Activated CD4-positive, alpha-beta T cell treated with anti-CD3 and anti-CD28 coated beads, Interleukin-10, Interleukin-2, amounts not matched to agents 100 ng/mL and 50 ng/mL, durations not matched to agents 16 hours and 8 hours (primary cell): ENCODE measurements at regions not wholly inside any gene's neighbourhood (a gene's known extent, or its start where the extent isn't known, plus 50 kb on each side); places are given as distances from the start of the nearest gene placed in this dataset.
A peak's percentile ranks its signal among the peaks of the same experiment; 100 is the strongest.

Experiments
- DNase-seq: peaks from one replicate; pipeline ENCODE4 v3.0.0-alpha.2; 2020

DNA sequence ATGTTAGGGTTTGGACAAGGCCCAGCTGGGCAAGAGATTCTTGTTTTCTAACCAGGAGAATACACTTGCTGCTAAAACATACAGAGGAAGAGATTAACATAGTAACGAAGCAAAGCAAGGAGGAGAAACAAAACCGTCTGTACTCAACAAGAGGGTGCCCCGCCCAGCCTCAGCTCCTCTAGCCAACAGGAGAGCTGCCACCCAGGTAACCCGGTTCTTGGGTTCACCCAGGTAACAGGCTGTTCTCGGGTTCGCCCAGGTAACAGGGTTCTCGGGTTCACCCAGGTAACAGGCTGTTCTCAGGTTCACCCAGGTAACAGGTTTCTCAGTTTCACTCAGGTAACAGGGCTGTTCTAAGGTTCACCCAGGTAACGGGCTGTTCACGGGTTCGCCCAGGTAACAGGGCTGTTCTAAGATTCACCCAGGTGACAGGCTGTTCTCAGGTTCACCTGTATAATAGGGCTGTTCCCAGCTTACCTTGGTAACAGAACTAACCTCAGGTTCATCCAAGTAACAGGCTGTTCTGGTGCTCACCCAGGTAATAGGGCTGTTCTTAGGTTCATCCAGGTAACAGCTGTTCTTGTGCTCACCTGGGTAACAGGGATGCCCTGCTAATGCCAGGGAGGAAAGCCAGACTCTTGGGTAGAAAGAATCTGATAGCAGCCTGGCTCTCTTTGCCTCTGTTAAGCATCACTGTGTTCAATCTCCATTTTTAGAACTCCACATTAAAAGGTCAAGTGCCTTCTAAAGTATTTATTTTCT lies 271.6 kb downstream of the SYK start:
- no peak for DNase-seq

DNA sequence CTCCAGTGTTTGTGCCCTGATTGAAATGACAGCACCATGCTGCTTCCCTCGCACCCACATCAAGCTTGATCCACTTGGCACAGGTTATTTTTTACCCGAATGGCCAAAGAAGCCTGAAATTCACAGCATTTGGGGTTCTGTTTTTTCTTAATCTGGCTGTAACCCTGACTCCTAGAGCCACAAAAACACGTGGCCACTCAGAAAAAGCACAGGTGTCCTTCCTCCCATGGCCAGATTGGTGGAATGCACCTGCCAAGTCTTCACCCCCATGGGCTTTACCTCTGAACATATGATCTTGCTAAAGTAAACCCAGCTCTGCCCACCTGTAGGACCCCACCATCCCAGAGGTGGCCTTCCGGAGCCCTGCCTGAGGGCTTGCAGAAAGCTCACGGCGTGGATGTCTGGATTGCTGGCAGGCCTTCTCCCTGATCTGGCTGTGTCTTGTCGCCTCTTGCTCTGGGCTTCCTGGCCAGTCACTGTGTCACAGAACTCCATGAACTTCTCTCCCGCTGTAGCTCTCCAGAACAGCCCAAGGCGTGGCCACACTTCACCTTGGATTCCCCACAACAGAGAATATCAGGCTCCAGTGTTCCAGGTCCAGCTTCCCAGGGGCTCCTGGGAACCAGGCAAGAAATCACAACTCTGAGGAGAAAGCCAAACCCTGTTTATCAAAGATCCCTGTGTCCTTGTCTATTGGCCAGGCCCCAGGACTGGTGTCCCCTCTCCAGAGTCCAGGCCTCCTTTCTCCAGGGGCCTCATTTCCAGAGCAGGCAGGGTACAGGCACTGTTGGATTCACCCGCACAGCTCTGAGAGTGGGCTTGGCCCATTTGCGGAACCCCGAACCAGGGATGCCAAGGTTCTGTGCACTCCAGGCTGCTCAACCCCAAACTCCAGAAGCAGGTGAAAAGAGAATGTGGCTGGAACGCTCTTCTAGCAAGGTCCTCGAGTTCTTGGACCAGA lies 272.5 kb downstream of the SYK start:
- DNase-seq, result no peak

DNA sequence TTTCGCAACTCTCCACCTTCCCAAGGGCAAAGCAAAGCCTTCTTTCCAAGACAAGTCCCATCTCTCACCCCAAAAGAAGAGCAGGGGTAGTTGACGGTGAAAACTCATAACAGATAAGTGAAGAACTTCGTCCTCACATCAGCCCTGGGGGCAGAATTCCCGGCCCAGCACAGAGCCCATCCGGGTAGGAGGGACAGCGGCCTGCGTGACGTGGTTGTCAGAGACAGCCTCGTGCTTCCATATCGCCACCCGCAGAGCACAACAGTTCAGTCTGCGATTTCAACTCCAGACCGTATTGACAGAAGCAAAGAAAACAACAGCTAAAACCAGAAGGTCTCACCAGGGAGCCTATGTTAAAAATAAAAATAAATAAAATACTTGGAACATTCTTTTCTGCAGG lies 273.2 kb downstream of the SYK start:
- no peak for DNase-seq

DNA sequence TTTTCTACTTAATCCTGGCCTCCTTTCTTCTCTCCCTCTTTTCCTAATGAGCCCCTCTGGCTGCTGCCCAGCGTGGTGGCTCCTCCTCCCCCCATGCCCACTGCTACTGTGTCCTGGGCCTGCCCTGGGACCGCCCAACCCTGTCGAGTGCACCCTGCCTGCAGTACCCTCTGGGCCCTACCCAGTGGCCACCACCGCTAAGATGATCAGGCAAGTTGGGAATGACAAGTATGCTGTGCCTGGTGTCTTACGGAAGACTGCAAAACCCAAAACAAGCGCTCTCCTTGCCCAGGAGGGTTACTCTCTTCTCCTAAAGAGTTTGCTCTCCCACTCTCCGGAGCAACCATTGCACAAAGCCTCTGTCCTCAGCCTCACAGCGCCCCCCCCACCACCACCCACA lies 273.7 kb downstream of the SYK start:
- DNase-seq, result no peak

DNA sequence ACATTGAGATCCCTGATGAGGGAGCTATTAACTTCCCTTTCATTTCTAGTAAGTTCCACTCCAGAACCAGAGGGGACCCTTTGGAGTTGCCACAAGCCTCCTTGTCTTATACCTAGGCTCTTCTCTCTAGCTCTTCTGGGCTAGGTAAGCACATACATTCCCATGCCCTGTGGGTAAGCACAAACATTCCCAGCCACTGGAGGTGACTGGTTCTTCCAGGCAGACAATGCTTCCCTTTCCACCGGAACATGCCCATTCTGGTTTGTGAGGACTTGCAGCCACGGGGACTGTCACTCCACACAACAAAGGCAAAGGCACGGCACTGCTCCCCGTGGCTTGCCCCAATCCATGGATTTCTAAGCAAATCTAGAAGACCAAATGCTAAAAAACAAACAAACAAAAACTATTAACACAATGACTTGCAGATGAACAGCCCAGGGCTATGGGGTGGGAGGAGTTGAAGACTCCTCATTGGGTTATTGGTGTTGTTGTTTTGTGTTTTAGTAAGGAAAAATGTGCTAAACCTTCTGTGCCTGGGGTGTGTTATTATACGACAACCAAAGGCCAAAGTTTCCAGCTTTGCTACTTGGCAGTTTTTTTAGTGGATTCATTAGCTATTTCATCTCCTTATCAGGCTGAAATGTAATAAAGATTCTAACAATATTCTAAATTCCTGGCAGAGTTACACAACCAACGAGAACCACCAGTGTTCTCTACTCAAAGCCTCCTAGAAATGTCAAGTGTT lies 276.2 kb downstream of the SYK start:
- no peak for DNase-seq

DNA sequence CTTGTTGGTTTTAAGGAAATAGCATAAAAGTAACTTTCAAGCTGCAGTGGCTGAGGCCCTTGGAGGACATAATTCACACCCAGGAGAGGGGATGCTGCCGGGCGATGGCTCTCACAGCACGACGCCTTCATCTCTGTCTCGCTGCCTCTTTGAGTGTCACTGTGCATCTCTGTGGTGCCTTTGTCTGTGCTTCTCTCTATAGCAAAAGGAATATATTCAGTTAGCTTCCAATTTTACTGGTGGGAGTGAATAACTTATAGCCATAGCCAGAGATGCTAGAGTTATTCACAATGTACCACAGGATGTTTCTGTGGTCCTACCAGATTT lies 276.7 kb downstream of the SYK start:
- DNase-seq, result no peak

DNA sequence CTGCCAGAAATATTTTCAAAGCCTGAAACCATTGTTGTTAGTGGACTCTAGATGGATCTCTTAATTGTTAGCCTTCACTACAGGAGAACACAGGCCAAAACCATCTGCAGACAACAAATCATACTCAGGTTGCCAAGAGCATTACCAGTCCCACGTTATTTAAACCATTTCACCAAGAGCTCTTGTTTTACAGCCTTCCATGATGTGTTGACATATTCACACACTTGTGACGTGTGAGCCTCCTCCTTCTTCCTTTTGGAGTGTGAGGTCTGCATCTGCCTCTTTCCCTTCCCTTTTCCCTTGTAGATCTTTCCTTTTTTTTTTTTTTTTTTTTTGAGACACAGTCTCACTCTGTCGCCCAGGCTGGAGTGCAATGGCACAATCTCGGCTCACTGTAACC lies 279.0 kb downstream of the AUH start:
- no peak for DNase-seq

DNA sequence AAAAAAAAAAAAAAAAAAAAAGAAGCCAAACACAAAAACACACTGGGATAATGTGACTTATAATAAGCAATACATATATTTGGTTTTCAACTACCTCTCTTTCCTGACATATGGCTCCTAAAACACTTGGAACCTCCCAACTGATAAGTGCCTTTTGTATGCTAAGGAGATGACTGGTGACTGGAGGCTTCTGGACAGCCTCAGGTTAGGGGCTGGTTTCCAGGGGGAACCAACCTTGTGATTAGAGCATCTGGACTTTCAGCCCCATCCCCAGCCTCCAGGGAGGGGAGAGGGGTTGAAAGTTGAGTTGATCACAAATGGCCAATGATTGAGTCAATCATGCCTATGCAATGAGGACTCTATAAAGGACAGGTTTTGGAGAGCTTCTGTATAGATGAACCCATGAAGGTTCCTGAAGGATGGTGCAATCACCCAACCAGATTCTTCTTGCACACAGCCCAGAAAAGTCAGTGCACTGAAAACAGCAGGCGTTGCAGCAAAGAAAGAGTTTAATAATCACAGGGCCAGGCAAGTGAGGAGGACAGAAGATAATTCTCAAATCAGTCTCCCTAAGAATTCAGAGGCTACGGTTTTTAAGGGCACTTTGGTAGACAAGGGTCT lies 276.7 kb downstream of the AUH start:
- DNase-seq, result no peak

DNA sequence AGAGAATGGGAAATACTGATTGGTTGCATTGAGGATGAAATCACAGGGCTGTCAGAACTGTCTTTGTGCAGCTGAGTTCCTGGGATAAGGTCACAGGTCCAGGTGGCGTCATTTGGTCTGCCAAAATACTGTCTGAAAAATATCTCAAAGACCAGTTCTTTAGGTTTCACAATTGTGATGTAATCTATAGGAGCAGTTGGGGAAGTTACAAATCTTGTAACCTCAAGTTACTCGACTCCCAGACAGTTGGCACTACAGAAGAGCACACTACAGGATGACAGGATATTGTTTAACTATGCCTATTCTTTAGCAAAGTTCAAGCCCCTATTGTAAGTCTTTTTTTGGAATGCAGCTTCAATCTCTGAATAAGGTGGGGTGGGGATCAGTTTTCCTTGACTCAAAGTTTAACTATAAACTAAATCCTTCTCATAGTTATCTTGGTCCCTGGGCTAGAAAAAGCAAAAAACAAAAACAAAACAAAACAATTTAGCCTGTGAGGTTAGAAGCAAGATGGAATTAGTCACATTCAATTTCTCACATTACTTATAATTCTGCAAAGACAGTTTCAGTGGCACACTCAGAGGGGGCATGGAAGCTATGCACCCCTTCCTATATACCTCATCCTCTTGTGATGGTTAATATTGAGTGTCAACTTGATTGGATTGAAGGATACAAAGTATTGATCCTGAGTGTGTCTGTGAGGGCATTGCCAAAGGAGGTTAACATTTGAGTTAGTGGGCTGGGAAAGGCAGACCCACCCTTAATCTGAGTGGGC lies 276.0 kb downstream of the AUH start:
- no peak for DNase-seq

DNA sequence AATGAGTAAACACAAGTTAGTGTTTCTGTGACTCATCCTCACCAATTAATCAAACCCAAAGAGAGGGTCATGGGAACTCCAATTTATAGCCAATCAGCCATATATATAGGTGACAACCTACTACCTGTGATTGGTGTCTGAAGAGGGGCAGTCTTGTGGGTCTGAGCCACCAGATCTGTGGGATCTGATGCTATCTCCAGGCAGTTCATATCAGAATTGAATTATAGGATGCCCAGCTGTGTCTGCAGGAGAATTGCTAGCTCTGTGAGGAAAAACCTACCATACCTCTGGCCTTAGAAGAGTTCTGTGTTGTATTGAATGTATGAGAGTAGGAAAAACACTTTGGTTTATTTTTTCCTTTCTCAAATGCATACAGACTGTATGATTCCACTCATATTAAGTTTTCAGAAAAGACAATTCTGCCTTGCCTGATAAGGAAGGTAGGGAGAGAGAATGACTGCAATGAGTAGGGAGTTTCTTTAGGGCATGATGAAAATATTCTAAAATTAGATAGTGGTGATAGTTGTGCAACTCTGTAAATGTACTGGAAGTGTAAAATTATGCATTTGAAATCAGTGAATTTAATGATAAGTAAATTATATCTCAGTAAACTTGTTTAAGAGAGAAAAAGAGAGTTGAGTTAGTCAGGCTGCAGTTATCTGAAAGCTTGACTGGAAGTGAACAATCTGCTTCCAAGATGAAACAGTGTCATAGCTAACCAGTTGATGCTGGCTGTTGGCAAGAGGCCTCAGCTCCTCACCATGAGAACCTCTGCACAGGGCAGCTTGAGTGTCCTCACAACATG lies 274.9 kb downstream of the AUH start:
- no peak for DNase-seq

DNA sequence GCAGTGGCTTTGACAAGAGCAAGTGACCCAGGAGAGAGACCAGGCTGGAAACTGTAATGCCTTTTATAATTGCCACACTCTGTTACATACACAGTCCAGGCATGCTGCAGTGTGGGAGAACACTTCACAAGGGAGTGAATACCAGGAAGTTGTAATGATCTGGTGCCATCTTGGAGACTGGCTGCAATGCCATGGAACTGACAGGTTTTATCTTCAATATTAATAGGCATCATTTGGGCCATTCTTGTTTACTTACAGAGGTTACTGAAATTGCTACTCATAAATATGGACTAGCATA lies 274.3 kb downstream of the AUH start:
- no peak for DNase-seq

DNA sequence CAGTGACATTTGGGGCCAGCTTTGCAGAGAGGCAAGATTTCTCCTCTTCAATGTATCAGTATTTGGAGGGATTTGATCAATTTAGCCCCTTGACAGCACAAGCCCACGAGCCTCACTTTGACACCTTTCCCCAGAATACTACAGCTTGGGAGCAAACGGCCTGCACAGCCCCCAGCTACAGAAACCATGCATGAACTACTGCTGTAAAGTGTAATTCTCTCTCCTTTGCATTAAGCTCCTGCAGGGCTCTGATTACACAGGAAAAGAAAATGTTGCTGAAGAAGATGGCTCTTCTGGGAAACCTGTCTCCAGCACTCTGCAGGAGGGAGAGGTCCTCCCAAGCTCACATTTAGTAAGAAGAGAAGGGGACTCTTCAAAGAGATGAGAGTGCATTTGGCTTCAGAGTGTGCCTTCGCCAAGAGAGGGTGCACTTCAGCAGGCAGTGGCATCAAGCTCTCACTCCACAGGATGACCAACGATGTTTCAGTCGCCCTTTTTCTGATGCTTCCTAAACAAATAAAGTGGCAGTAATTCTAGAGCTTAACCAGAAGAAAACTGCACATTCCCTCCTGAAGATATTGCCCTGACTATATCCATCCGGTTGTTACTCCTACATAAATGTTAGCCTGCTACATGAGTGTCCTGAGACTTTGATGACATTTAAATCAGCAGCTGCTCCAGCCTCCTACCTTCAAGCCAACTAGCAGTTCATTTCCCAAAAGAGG lies 272.2 kb downstream of the AUH start:
- peak; percentile 46 for DNase-seq

DNA sequence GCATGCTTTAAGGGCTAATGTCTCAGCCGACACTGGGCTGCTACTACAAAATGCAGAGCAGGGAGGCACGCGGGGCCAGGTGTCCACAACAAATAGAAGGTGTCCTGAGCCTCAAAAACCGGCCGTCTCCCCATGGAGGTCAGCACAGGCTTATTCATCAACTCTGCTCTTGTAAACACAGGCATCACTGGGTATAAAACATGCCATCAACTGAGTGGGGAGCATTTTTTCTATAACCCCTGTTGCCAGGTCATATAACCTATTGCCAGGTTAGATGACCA lies 271.6 kb downstream of the AUH start:
- no peak for DNase-seq

DNA sequence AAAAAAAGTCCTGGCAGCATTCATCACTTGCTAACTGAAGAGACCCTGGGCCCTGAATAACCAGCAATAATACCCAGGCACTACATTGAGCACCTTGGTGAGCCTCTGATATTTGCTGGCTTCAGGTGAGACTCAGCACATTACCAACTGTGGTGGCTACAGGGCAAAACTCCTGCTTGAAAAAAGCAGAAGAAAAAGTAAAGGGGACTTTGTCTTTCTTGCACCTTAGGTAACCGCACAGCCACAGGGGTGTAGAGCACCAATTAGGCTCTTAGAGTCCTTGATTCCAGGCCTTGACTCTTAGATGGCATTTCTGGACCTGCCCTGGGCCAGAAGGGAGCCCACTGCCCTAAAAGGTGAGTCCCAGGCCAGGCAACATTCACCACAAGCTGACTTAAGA lies 269.5 kb downstream of the AUH start:
- no peak for DNase-seq

DNA sequence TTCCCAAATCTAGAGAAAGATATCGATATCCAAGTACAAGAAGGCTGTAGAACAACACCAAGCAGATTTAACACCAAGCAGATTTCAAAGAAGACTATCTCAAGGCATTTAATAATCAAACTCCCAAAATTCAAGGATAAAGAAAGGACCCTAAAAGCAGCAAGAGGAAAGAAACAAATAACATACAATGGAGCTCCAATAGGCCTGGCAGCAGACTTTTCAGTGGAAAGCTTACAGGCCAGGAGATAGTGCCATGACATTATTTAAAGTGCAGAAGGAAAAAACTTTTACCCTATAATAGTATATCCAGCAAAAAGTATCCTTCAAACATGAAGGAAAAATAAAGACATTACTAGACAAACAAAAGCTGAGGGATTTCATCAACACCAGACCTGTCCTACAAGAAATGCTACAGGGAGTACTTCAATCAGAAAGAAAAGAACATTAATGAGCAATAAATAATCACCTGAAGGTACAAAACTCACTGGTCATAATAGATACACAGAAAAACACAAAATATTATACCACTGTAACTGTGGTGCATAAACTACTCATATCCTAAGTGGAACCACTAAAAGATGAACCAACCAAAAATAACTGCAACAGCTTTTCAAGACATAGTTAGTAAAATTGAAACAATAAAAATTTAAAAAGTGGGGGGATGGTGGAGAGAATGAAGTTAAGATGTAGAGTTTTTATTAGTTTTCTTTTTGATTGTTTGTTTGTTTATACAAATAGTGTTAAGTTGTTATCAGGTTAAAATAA lies 267.2 kb downstream of the AUH start:
- peak; percentile 65 for DNase-seq

DNA sequence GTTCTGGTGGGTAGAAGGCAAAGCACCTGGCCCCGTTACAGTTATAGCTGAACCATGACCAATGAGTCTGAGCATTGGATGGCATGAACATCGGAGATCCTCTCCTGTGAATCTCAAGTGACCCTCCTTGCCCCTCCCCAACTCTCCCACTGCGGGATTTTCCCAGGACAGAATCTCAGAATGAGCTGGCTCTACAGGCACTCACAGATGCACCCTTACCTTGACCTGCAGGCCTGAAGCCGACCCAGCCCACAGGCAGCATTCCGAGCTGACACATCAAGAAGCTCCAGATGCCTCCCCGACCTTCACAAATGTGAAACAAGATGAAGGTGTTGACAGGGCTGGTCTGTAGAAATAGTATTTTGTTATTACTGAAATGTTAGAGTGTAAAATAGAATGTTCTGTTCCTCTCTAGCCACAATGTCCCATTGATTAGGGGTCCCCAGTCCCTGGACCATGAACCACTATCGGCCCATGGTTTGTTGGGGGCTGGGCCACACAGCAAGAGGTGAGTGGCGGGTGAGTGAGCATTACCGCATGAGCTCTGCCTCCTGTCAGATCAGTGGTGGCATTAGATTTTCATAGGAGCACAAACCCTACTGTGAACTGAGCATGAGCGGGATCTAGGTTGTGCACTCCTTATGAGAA lies 263.4 kb downstream of the AUH start:
- DNase-seq, result no peak

DNA sequence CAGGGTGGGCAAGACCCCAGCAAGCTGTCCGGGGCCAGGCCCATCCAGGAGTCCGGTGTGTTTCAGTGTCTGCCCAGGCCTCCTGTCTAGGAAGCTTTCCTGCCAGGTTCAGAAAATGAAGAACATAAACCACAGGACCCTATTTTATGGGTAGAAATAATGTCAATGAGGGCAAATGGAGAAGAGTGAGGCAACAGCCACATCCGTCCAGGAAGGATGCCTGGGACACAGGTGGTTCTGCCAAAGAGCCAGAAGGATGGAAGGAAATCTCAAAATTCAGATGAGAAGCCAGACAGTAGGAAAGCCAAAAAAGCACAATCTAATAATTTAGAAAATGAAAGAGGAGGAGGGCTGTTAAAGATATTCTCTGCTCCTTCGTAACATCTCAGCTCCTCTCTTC lies 262.3 kb downstream of the AUH start:
- no peak for DNase-seq

DNA sequence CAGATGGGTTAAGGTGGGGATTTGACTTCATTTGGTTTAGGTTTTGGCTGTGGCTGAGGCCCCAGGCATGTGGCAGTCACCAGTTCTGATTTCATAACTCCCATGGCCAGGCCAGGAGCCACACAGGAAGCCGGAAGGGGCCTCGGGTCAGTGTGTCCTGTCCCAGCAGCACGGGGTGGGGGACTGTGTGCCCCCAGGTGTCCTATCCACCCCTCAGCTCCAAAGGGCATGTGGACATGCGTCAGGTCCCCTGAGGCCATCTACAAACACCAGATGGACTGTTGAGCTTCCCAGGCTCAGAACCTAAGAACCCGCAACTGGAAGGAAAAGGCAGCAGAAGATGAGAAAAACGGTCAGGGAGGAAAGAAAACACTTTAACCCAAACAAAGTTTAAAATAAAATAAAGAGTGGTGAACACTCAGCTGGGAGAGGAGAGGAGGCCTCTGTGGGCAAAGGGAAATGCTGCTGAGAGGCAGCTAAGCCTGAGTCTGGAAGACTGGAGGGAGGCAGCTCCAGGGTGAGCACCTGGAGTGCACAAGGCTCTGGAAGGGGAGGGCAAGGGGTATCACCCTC lies 260.8 kb downstream of the AUH start:
- no peak for DNase-seq

DNA sequence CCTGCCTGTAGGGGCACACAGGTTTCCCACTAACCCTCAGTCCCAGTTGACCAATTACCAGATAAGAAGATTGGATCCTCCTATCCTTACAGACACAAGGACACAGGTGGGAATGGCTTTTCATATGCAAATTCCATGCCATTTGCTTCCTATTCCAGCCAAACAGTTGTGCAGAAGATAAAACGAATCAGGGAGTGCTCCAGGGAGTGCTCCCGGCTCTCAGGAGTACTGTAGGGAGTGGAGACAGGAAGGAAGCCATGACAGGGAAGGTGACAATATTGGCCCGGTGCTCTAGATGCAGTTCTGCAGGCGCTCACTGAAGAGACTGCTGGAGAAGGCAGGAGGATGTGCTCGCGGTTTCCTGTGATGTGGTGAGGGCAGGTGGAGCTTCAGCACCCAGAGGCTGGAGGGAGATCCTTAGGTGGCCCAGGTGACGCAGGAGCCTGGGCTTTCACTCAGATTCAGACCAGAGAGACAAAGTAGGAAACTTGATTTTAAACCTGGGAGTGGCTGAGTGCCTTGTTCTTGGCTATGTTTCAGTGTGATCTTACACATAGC lies 260.0 kb downstream of the AUH start:
- peak; percentile 89 for DNase-seq
